HS-27A (cell line): ENCODE measurements at regions not wholly inside any gene's neighbourhood (a gene's known extent, or its start where the extent isn't known, plus 50 kb on each side); places are given as distances from the start of the nearest gene placed in this dataset.
"Not testable (repeated sequence)": the region's sequence is repeated elsewhere in the genome, so short reads cannot be mapped to it uniquely, and the experiment has no call there.

Experiments
- DNase-seq: peaks from one replicate; pipeline ENCODE4 v3.0.0-alpha.2; 2012; ENCODE audit warnings: low read depth, missing footprints

- DNase-seq, result no peak
Observed at GRCh38 chr4:112005027-112005426, 140.2 kb upstream of the FAM241A start.

- DNase-seq, result no peak
Observed at GRCh38 chr4:112007391-112007790, 137.9 kb upstream of the FAM241A start.

DNA sequence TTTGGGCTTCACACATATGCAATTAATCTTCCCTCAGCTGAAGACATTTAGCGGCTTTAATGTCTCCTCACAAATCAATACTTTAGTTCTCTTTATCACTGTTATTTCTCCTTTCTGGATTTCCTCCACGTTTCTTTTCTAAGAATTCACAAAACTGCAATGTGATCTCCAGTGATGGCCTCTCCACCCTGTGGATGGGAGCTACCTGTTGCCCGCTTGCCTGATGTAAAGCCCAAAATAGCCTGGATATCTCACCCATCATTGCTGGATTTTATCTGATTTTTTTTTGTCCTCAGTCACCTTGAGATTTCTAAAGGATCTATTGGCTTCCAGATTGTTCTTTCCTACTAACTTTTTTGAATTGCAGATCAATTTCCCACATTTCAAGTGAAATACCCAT lies 129.3 kb upstream of the FAM241A start:
- DNase-seq, result no peak

GRCh38 chr4:112023402-112023950 lies 121.8 kb upstream of the FAM241A start:
- no peak for DNase-seq

DNA sequence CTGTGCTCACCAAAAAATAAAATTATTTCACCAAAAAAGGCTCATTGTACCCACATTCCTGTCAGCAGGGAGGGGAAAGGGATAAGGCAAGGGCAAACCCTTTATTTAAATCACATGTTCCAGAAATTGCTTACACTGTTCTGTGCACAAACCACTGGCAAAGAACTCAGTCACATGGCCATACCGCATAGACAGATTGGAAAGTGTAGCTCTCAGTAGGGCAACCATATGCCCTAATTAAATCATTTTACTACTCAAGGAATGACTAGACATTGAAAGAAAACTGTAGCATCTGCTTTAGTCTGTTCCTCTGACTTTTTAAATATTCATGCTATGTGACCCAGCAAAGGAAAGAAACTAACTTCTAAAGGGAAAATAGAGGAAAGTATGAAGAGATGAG lies 119.2 kb upstream of the FAM241A start:
- no peak for DNase-seq

GRCh38 chr4:112029771-112030171 lies 115.5 kb upstream of the FAM241A start:
- no peak for DNase-seq

DNA sequence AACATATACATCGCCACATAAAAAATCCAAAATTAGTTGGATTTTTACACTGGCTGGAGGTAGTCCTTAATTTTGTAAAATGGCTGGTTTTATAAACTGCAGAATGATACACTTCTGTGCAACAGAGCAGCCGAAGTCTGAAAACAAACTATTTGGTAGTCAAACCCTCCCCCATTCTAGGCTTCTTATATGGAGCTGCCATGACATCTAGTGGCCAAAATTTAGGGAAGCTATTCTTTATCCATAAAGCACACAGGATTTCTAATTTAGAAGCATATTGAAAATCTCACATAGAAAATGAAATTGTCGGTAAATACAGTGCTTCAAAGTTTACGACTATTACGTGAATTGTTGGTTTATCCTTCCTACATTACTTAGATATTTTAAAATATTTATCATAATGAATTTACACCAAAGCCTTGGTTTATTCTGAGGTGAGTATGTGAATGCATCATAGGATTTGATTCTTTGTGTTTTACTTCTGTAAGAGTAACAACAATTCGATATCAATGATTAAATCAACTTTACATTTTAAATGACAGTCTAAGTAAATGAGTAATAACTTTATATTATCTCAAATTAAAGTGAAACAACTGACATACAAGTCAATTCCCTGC lies 113.4 kb upstream of the FAM241A start:
- peak; percentile 22 for DNase-seq

DNA sequence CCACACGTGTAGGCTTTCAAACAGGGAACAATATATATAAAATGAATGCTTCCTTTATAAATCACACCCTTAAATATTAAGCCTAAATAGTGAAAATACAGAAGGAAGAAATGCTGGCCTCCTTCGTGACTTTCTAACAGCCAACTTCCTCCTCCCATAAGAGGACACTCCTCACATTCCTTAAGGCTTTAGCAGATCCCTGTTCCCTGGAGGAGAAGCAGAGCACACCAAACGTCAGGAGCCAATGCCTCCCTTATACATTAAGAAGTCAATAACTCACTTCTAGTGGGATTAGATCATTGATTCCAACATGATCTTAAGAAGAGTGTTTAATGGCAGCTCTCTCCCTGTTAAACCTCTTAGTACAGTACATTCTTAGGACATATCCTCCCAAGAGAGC lies 108.4 kb upstream of the FAM241A start:
- no peak for DNase-seq

DNA sequence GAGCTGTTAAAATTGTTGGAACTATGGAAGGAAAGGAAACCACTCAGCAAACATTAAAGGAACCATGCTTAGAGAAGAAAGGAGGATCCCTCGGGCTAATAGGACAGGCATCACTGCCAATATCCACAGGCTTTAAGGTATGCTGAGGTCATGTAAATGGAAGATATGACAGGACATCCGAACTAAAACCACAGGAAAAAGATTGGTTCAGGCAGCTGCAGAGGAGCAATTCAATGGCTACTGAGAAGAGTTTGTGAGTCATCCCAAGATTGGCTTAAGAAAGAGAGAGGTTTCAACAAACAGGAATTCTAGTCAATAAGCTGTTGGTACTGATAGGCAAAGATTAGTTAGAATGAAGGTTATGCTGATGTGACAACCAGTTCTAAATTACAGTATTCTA lies 106.4 kb upstream of the FAM241A start:
- DNase-seq, result no peak

DNA sequence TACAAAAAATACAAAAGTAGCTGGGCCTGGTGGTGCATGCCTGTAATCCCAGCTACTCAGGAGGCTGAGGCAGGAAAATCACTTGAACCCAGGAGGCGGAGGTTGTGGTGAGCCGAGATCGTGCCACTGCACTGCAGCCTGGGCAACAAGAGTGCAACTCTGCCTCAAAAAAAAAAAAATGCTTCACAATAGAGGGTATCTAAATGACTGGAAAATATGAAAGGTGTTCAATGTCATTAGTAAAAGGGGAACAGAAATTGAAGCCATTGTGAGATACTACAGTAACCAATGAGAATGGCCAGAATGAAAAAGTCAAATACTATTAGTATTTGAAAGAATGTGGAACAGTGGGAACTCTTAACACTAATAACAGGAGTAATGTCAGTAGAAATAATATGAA lies 96.1 kb upstream of the FAM241A start:
- not testable (repeated sequence) for DNase-seq

- no peak for DNase-seq
Observed at GRCh38 chr4:112053825-112054350, 91.4 kb upstream of the FAM241A start.

GRCh38 chr4:112055100-112055499 lies 90.2 kb upstream of the FAM241A start:
- no peak for DNase-seq

- no peak for DNase-seq
Observed at GRCh38 chr4:112057470-112057869, 87.8 kb upstream of the FAM241A start.

- no peak for DNase-seq
Observed at GRCh38 chr4:112058433-112058832, 86.8 kb upstream of the FAM241A start.

GRCh38 chr4:112060212-112060611 lies 85.0 kb upstream of the FAM241A start:
- DNase-seq, result no peak

GRCh38 chr4:112061207-112061817 lies 83.9 kb upstream of the FAM241A start:
- no peak for DNase-seq

- DNase-seq, result no peak
Observed at GRCh38 chr4:112063260-112063659, 82.0 kb upstream of the FAM241A start.

GRCh38 chr4:112069110-112069509 lies 76.1 kb upstream of the FAM241A start:
- no peak for DNase-seq

DNA sequence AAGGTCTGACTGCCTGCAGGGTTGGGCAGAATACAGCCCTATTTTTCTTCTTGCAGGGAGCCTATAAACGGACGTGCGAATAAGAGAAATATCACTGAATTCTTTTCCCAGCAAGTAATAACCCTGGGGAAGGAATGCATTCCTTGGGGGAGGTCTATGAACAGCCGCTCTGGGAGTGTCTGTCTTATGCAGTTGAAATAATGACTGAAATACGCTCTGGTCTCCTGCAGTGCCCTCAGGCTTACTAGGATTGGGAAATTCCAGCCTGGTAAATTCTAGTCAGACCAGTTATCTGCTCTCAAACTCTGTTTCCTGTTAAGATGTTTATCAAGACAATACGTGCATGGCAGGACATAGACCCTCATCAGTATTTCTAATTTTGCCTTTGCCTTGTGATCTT lies 72.1 kb upstream of the FAM241A start:
- DNase-seq, result no peak

GRCh38 chr4:112075129-112075753 lies 70.0 kb upstream of the FAM241A start:
- DNase-seq, result peak; percentile 61

- DNase-seq, result no peak
Observed at GRCh38 chr4:112075906-112076305, 69.3 kb upstream of the FAM241A start.

DNA sequence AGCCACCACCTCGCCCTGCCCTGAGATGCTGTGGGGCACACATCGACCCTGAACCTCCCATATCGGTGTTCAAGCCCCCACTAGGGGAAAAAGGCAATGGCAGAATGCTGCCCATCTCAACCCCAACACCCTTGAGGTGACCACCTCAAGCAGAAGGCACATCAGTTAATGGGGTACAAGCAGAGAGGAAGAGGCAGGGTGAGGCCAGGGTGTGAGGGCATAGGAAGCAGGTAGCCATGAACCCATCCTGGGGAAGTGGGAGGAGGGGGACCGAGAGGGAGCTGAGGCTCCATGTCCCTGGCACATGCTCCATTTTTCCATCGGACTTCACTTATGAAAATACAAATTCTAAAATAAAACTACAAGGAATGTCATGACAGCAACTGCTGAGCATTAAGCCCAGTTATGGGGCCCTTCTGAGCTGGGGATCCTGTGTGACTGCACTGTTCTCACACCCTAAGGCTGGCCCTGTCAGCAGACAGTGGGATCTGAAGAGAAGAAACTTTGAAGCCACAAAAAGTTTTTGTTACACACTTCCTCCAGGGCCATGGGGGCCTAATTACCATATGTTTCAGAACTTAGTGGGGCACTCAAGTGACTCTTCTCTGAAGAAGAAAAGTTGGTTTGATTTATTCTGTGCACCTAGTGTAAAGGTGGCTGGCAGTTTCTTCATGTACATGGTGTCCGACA lies 68.2 kb upstream of the FAM241A start:
- no peak for DNase-seq

GRCh38 chr4:112077743-112078142 lies 67.5 kb upstream of the FAM241A start:
- no peak for DNase-seq
